DND-41 (cell line): ENCODE measurements at regions not wholly inside any gene's neighbourhood (a gene's known extent, or its start where the extent isn't known, plus 50 kb on each side); places are given as distances from the start of the nearest gene placed in this dataset.
A peak's percentile ranks its signal among the peaks of the same experiment; 100 is the strongest.

Experiments
- ATAC-seq: fragments of 200-7000 bp; cut with Tn5 transposase; 3 replicates; pipeline ENCODE4 v1.9.1; 2021; ENCODE audit warnings: low read depth; ENCODE audit not compliant: insufficient read depth
- DNase-seq: peaks from one replicate; pipeline ENCODE4 v3.0.0-alpha.2; 2020
- H2AFZ ChIP-seq: 2 replicates; pipeline ENCODE4 v1.6.0; 2012; ENCODE audit warnings: low read depth, low read length
- H3K27ac ChIP-seq: 2 replicates; pipeline ENCODE4 v1.5.1; 2012; ENCODE audit warnings: low read length, inconsistent platforms
- H3K27me3 ChIP-seq: fragments of 200-600 bp; sonication (generic); 2 replicates; pipeline ENCODE4 v1.6.0; 2012; ENCODE audit warnings: low read length, mild to moderate bottlenecking, inconsistent platforms; ENCODE audit not compliant: insufficient read depth, poor library complexity
- H3K36me3 ChIP-seq: 2 replicates; pipeline ENCODE4 v1.5.1; 2012; ENCODE audit warnings: low read length, inconsistent platforms; ENCODE audit not compliant: insufficient read depth
- H3K4me1 ChIP-seq: 2 replicates; pipeline ENCODE4 v1.5.1; 2012; ENCODE audit warnings: mild to moderate bottlenecking, low read length; ENCODE audit not compliant: insufficient read depth
- H3K4me2 ChIP-seq: 2 replicates; pipeline ENCODE4 v1.6.0; 2012; ENCODE audit warnings: mild to moderate bottlenecking, moderate library complexity, low read length, inconsistent platforms; ENCODE audit not compliant: insufficient read depth
- H3K4me3 ChIP-seq, 2 experiments: fragments of 200-600 bp in 1 of 2; shearing (Covaris generic) in 1 of 2; 2 replicates each; pipeline ENCODE4 v1.5.1; 2012 to 2016; ENCODE audit warnings: inconsistent platforms in 2 of 2, low read length in 2 of 2, mild to moderate bottlenecking in 2 of 2, low read depth in 1 of 2, moderate library complexity in 1 of 2
- H3K79me2 ChIP-seq: 2 replicates; pipeline ENCODE4 v1.6.0; 2012; ENCODE audit warnings: low read length, inconsistent platforms; ENCODE audit not compliant: insufficient read depth
- H3K9ac ChIP-seq: 2 replicates; pipeline ENCODE4 v1.6.0; 2012; ENCODE audit warnings: low read depth, mild to moderate bottlenecking, inconsistent platforms, low read length, moderate library complexity
- H3K9me3 ChIP-seq: 2 replicates; pipeline ENCODE4 v1.5.1; 2012; ENCODE audit warnings: low read length, moderate library complexity, mild to moderate bottlenecking, inconsistent platforms; ENCODE audit not compliant: insufficient read depth, severe bottlenecking
- H4K20me1 ChIP-seq: 2 replicates; pipeline ENCODE4 v1.6.0; 2012; ENCODE audit warnings: low read length; ENCODE audit not compliant: insufficient read depth
- CTCF ChIP-seq: IDR thresholded peaks from 2 replicates; pipeline ENCODE4 v1.5.1; 2012; ENCODE audit warnings: borderline replicate concordance, low read length, moderate library complexity, mild to moderate bottlenecking; ENCODE audit not compliant: poor library complexity, severe bottlenecking; ENCODE audit errors: extremely low read depth
- EZH2 ChIP-seq: IDR thresholded peaks from 3 replicates; pipeline ENCODE4 v1.6.1; 2012; ENCODE audit warnings: borderline replicate concordance, low read depth, mild to moderate bottlenecking, moderate library complexity, low read length, inconsistent platforms; ENCODE audit not compliant: severe bottlenecking

DNA sequence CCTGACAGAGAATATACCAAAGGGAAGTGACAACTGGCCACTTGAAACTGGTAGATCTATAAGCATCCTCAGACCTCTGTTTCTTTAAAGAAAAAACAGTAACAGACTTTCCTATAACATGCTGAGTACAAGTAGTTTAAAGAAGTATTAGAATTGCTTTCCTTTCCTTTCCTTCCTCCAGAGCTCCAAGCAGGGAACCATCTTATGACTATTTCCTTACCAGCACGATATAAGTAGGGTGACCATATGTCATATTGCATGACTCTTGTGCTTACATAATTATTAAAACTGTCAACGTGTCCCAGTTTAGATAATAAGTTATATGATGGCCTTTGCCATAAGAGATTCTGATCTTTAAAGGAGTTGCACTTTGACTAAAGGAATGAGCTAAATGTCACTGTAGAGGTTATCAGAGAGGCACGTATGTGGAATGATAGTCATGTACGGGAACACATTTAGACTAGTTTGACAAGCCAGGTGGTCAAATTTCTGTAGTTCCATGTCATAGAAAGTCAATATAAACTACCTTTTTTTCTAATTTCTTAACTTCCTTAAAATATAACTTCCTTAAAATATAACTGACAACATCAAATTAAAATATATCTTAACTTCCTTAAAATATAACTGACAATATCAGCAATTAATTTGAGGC is 212.7 kb upstream of the CD180 start:
- H3K4me1 ChIP-seq = no peaks in the 10 kb centered on the region
- DNase-seq = no peak
- H3K79me2 ChIP-seq = no peaks in the 10 kb centered on the region
- no peak overlapping the region for H3K4me3 ChIP-seq
- H3K9me3 ChIP-seq = no peaks in the 10 kb centered on the region
- no peak overlapping the region for H3K27ac ChIP-seq
- TF ChIP-seq EZH2 (no peak), CTCF (no peak)
- H3K27me3 ChIP-seq = no peaks in the 10 kb centered on the region
- H4K20me1 ChIP-seq = no peaks in the 10 kb centered on the region
- no peak overlapping the region for H2AFZ ChIP-seq
- no peak overlapping the region for H3K4me2 ChIP-seq
- H3K36me3 ChIP-seq = no peaks in the 10 kb centered on the region
- no peak overlapping the region for H3K9ac ChIP-seq
- ATAC-seq = no peak

DNA sequence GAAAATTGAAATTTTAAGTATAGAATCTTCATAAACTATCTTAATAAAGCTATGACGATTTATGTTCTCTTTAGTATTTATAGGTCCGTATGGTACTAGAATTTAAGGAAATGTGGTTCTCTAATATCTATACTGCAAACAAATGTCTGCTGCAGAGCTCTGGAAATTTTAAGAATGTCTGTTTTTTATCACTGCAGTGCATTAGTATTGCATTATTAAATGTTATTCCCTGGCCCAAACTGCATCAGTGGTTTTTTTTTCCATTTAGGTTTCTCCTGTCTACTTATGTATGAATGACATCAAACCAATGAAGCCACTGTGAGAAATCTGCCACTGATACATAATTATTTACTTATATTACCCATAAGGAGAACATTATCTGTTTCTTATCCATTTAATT is 211.4 kb upstream of the CD180 start:
- H3K36me3 ChIP-seq = no peaks in the 10 kb centered on the region
- ATAC-seq = no peak
- no peak overlapping the region for H3K9ac ChIP-seq
- no peaks in the 10 kb centered on the region for H3K4me1 ChIP-seq
- no peaks in the 10 kb centered on the region for H3K27me3 ChIP-seq
- H3K79me2 ChIP-seq = no peaks in the 10 kb centered on the region
- TF ChIP-seq CTCF (no peak), EZH2 (no peak)
- DNase-seq = no peak
- no peak overlapping the region for H2AFZ ChIP-seq
- H3K4me3 ChIP-seq = no peak overlapping the region
- no peaks in the 10 kb centered on the region for H4K20me1 ChIP-seq
- H3K4me2 ChIP-seq = no peak overlapping the region
- no peaks in the 10 kb centered on the region for H3K9me3 ChIP-seq
- H3K27ac ChIP-seq = no peak overlapping the region

GRCh38 chr5:67405755-67406154 is 209.2 kb upstream of the CD180 start:
- no peak overlapping the region for H3K27ac ChIP-seq
- no peak overlapping the region for H3K4me2 ChIP-seq
- TF ChIP-seq EZH2 = no peak
- H3K79me2 ChIP-seq = no peaks in the 10 kb centered on the region
- no peak overlapping the region for H3K4me3 ChIP-seq
- H2AFZ ChIP-seq = no peak overlapping the region
- H3K4me1 ChIP-seq = no peaks in the 10 kb centered on the region
- H4K20me1 ChIP-seq = no peaks in the 10 kb centered on the region
- no peak overlapping the region for H3K9ac ChIP-seq
- no peak for ATAC-seq
- H3K27me3 ChIP-seq = no peaks in the 10 kb centered on the region
- no peaks in the 10 kb centered on the region for H3K9me3 ChIP-seq
- no peaks in the 10 kb centered on the region for H3K36me3 ChIP-seq
- no peak for DNase-seq

DNA sequence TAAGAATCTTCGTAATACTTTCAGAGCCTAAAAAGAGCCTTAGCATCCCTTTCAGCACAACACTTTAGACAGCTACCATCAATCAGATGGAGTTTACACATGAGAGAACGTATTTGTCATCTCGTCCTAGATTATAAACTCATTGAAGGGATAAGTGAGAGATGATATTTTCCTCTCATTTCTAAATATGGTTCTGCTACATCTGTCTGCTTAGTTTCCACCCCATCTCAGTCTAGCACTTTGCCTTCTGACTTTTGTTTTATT is 208.4 kb upstream of the CD180 start:
- no peaks in the 10 kb centered on the region for H3K36me3 ChIP-seq
- H3K9me3 ChIP-seq = no peaks in the 10 kb centered on the region
- no peak overlapping the region for H3K9ac ChIP-seq
- H3K79me2 ChIP-seq = no peaks in the 10 kb centered on the region
- H2AFZ ChIP-seq = peak overlapping the region; percentile 21; the same call in 1 of the 2 replicates
- no peak overlapping the region for H3K4me3 ChIP-seq
- H3K27me3 ChIP-seq = no peaks in the 10 kb centered on the region
- no peaks in the 10 kb centered on the region for H4K20me1 ChIP-seq
- no peak overlapping the region for H3K27ac ChIP-seq
- H3K4me1 ChIP-seq = no peaks in the 10 kb centered on the region
- H3K4me2 ChIP-seq = no peak overlapping the region
- DNase-seq = no peak
- TF ChIP-seq EZH2 (no peak), CTCF (no peak)
- ATAC-seq = no peak
